ENCODE measurements at regions not wholly inside any gene's neighbourhood (a gene's known extent, or its start where the extent isn't known, plus 50 kb on each side); places are given as distances from the start of the nearest gene placed in this dataset.

DNA sequence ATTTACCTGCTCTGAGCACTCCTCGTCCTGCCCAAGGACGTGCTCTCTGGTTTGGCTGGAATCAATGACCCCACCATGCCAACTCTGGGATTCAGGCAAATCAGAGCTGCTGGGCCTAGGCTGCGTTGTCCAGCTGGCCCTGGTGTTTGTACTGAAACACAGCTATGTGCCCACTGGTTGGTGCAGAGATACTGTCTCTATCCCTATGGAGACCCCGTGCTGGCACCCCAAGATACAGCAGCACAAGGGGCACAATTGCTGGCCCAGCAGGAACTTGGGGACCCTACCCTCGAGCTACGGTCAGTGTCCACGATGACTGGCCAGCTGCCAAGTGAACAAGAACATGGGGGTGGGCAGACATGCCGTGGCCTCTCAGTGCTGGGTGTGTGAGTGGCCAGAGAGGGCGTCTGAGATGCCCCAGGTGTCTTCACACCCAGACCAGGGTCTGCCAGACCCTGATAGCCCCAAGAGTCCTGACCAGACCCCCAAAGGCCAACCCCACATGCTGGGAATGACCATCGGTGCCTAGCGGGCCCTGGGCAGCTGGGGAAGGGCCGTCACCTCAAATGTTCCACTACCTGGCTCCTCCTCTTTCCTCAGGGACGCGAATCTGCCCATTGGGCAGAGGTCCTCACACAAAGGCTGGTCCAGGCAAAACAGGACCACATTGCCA, 79.3 kb upstream of the ZNF479 start (continued):
- no peak for TF ChIP-seq GABPA (IDR thresholded peaks at IDR 0.05; ENCODE audit: borderline replicate concordance, insufficient read depth, low read length)
- no peak for TF ChIP-seq BCL11A (IDR thresholded peaks at IDR 0.05; ENCODE audit: low read depth in 2 of 2, low read length in 2 of 2)
- no peak for TF ChIP-seq CTBP2 (IDR thresholded peaks at IDR 0.05; ENCODE audit: borderline replicate concordance, insufficient read depth, insufficient read length, low read length)
- TF ChIP-seq NRF1 (IDR thresholded peaks at IDR 0.05; ENCODE audit: low read depth, low read length), result no peak
- no peak for TF ChIP-seq CREB1 (IDR thresholded peaks at IDR 0.05)
- no peak for TF ChIP-seq RBBP5 (IDR thresholded peaks at IDR 0.05; ENCODE audit: borderline replicate concordance, low read depth, low read length)

Measured in H1 (cell line).